Keratinocyte (primary cell): ENCODE measurements at regions not wholly inside any gene's neighbourhood (a gene's known extent, or its start where the extent isn't known, plus 50 kb on each side); places are given as distances from the start of the nearest gene placed in this dataset.
A peak's percentile ranks its signal among the peaks of the same experiment; 100 is the strongest.

Experiments used
- DNase-seq: peaks from one replicate; pipeline ENCODE4 v3.0.0-alpha.2; 2011; ENCODE audit warnings: low read depth, missing footprints, low spot score
- FAIRE-seq: peaks from 2 replicates; lab custom pipeline; 2011; peaks lifted over from hg19 to GRCh38; lab: Jason Lieb, UNC
- H2AFZ ChIP-seq: 2 replicates; pipeline ENCODE4 v1.6.0; 2012; ENCODE audit warnings: low read length, control low read depth, inconsistent platforms; ENCODE audit not compliant: control insufficient read depth
- H3K27ac ChIP-seq: 2 replicates; pipeline ENCODE4 v1.5.1; 2011; ENCODE audit warnings: low read length; ENCODE audit not compliant: control insufficient read depth, insufficient read depth
- H3K27me3 ChIP-seq: 3 replicates; pipeline ENCODE4 v1.6.0; 2011; ENCODE audit warnings: low read length; ENCODE audit not compliant: control insufficient read depth, insufficient read depth; ENCODE audit errors: extremely low read depth
- H3K36me3 ChIP-seq, 2 experiments: 2 replicates in 1 of 2; 3 replicates in 1 of 2; pipeline ENCODE4 v1.5.1; 2011; ENCODE audit warnings: low read length in 2 of 2, mild to moderate bottlenecking in 1 of 2; ENCODE audit not compliant: control insufficient read depth in 2 of 2, insufficient read depth in 2 of 2; ENCODE audit errors: extremely low read depth in 1 of 2
- H3K4me1 ChIP-seq: 3 replicates; pipeline ENCODE4 v1.5.1; 2011; ENCODE audit warnings: low read length; ENCODE audit not compliant: control insufficient read depth, insufficient read depth; ENCODE audit errors: extremely low read depth
- H3K4me2 ChIP-seq: 3 replicates; pipeline ENCODE4 v1.6.0; 2011; ENCODE audit warnings: low read depth, low read length; ENCODE audit not compliant: control insufficient read depth, insufficient read depth; ENCODE audit errors: extremely low read depth
- H3K4me3 ChIP-seq, 3 experiments: fragments of 200-600 bp in 1 of 3; sonication (generic) in 1 of 3; 2 replicates in 2 of 3; 3 replicates in 1 of 3; pipeline ENCODE4 v1.5.1; 2011 to 2016; ENCODE audit warnings: low read length in 3 of 3, mild to moderate bottlenecking in 3 of 3, control low read depth in 2 of 3, inconsistent platforms in 1 of 3, low read depth in 1 of 3, mixed read lengths in 1 of 3, mixed run types in 1 of 3, moderate library complexity in 1 of 3; ENCODE audit not compliant: control insufficient read depth in 2 of 3, insufficient read depth in 2 of 3; ENCODE audit errors: extremely low read depth in 1 of 3
- H3K79me2 ChIP-seq: 2 replicates; pipeline ENCODE4 v1.6.0; 2012; ENCODE audit warnings: low read length; ENCODE audit not compliant: control insufficient read depth, insufficient read depth
- H3K9ac ChIP-seq: 3 replicates; pipeline ENCODE4 v1.6.0; 2011; ENCODE audit warnings: low read length; ENCODE audit not compliant: control insufficient read depth, insufficient read depth; ENCODE audit errors: extremely low read depth
- H3K9me1 ChIP-seq: 3 replicates; pipeline ENCODE4 v1.6.0; 2011; ENCODE audit warnings: low read length; ENCODE audit not compliant: control insufficient read depth, insufficient read depth; ENCODE audit errors: extremely low read depth
- H3K9me3 ChIP-seq: 2 replicates; pipeline ENCODE4 v1.5.1; 2012; ENCODE audit warnings: low read depth, low read length; ENCODE audit not compliant: control insufficient read depth
- H4K20me1 ChIP-seq: 3 replicates; pipeline ENCODE4 v1.6.0; 2011; ENCODE audit warnings: low read length; ENCODE audit not compliant: control insufficient read depth, insufficient read depth; ENCODE audit errors: extremely low read depth
- CTCF ChIP-seq, 3 experiments: IDR thresholded peaks in 1 of 3; conservative IDR thresholded peaks in 1 of 3; optimal IDR thresholded peaks in 1 of 3; 2 replicates in 2 of 3; 3 replicates in 1 of 3; pipeline versions ENCODE3 to v1.5.1; 2011; ENCODE audit warnings: low read length in 3 of 3, mild to moderate bottlenecking in 3 of 3, moderate library complexity in 2 of 3, control low read depth in 1 of 3, inconsistent platforms in 1 of 3; ENCODE audit not compliant: insufficient read depth in 2 of 3; ENCODE audit errors: extremely low read depth in 1 of 3
- EZH2 ChIP-seq: IDR thresholded peaks from one replicate; pipeline ENCODE4 v1.6.1; 2012; ENCODE audit warnings: inconsistent platforms, mild to moderate bottlenecking, low read length, moderate library complexity
- dilution Hi-C: fragments of 300-500 bp; cut with MboI; formaldehyde crosslinking; loops from one replicate; pipeline ENCODE4 v1.7.0; 2020; ENCODE audit warnings: low sequenced_read_pairs; ENCODE audit not compliant: extremely low pct_ligation_motif_present

GRCh38 chr4:105036991-105037390 is 109.7 kb upstream of the TET2 start:
- no peak overlapping the region for H3K27ac ChIP-seq
- no peaks in the 10 kb centered on the region for H3K27me3 ChIP-seq
- no peak overlapping the region for H2AFZ ChIP-seq
- dilution Hi-C loops = no loop called here
- no peaks in the 10 kb centered on the region for H3K79me2 ChIP-seq
- H3K36me3 ChIP-seq = no peaks in the 10 kb centered on the region
- no peak for DNase-seq
- H3K4me1 ChIP-seq = no peaks in the 10 kb centered on the region
- TF ChIP-seq EZH2 (no peak), CTCF (optimal IDR thresholded peaks at IDR 0.05 in 1 of 3, IDR thresholded peaks at IDR 0.05 in 1 of 3, conservative IDR thresholded peaks at IDR 0.05 in 1 of 3; ENCODE audit: extremely low read depth in 1 of 3, insufficient read depth in 2 of 3, low read length in 3 of 3) (no peak)
- no peaks in the 10 kb centered on the region for H3K9me1 ChIP-seq
- H3K9ac ChIP-seq = no peak overlapping the region
- peak; percentile 32 for FAIRE-seq
- no peak overlapping the region for H3K4me2 ChIP-seq
- H4K20me1 ChIP-seq = no peaks in the 10 kb centered on the region
- no peaks in the 10 kb centered on the region for H3K9me3 ChIP-seq
- no peak overlapping the region for H3K4me3 ChIP-seq

- Histone ChIP-seq H3K36me3 (no peaks in the 10 kb centered on the region), H3K9me3 (no peaks in the 10 kb centered on the region), H3K4me3 (no peak overlapping the region), H3K27me3 (no peaks in the 10 kb centered on the region), H3K9ac (no peak overlapping the region), H3K79me2 (no peaks in the 10 kb centered on the region), H3K4me1 (no peaks in the 10 kb centered on the region), H3K9me1 (no peaks in the 10 kb centered on the region), H4K20me1 (no peaks in the 10 kb centered on the region), H2AFZ (no peak overlapping the region), H3K27ac (no peak overlapping the region), H3K4me2 (no peak overlapping the region)
- dilution Hi-C loops = no loop called here
- FAIRE-seq = no peak
- DNase-seq = no peak
- TF ChIP-seq EZH2 = no peak
- TF ChIP-seq CTCF (optimal IDR thresholded peaks at IDR 0.05 in 1 of 3, IDR thresholded peaks at IDR 0.05 in 1 of 3, conservative IDR thresholded peaks at IDR 0.05 in 1 of 3; ENCODE audit: extremely low read depth in 1 of 3, insufficient read depth in 2 of 3, low read length in 3 of 3) = no peak
Measured at GRCh38 chr4:105042451-105042850, 104.2 kb upstream of the TET2 start.
